Neural progenitor cell (in vitro differentiated cells): ENCODE measurements at regions not wholly inside any gene's neighbourhood (a gene's known extent, or its start where the extent isn't known, plus 50 kb on each side); places are given as distances from the start of the nearest gene placed in this dataset.

ENCODE experiments used
- DNase-seq: peaks from one replicate; pipeline ENCODE4 v3.0.0-alpha.2; 2016; ENCODE audit warnings: low spot score
- H2AFZ ChIP-seq: fragments of 200-600 bp; sonication (generic); replicated peaks from 2 replicates; pipeline ENCODE4 v1.6.1; 2016; ENCODE audit warnings: antibody characterized with exemption
- H3F3A ChIP-seq: fragments of 200-600 bp; sonication (generic); 2 replicates; pipeline ENCODE4 v1.6.1; 2016; ENCODE audit warnings: antibody characterized with exemption, low read depth
- H3K27ac ChIP-seq: fragments of 200-600 bp; sonication (generic); 2 replicates; pipeline ENCODE4 v1.5.1; 2016; ENCODE audit warnings: mild to moderate bottlenecking
- H3K27me3 ChIP-seq: fragments of 200-600 bp; sonication (generic); 2 replicates; pipeline ENCODE4 v1.6.1; 2016; ENCODE audit warnings: mild to moderate bottlenecking, moderate library complexity
- H3K36me3 ChIP-seq: fragments of 200-600 bp; sonication (generic); 2 replicates; pipeline ENCODE4 v1.5.1; 2016
- H3K4me1 ChIP-seq: fragments of 200-600 bp; sonication (generic); 2 replicates; pipeline ENCODE4 v1.6.1; 2016; ENCODE audit warnings: mixed run types
- H3K4me2 ChIP-seq: fragments of 200-600 bp; sonication (generic); 2 replicates; pipeline ENCODE4 v1.6.1; 2016
- H3K4me3 ChIP-seq: fragments of 200-600 bp; sonication (generic); 2 replicates; pipeline ENCODE4 v1.5.1; 2016
- H3K79me2 ChIP-seq: fragments of 200-600 bp; sonication (generic); 2 replicates; pipeline ENCODE4 v1.6.1; 2016; ENCODE audit warnings: low read depth
- H3K9ac ChIP-seq: fragments of 200-600 bp; sonication (generic); 2 replicates; pipeline ENCODE4 v1.6.1; 2016
- H3K9me3 ChIP-seq: fragments of 200-600 bp; sonication (generic); 2 replicates; pipeline ENCODE4 v1.5.1; 2016; ENCODE audit warnings: low read depth
- H4K20me1 ChIP-seq: fragments of 200-600 bp; sonication (generic); 2 replicates; pipeline ENCODE4 v1.6.1; 2016; ENCODE audit warnings: low read depth
- H3K27ac Mint-ChIP-seq: 3 replicates; pipeline ENCODE4 v1.8.0; 2021; ENCODE audit warnings: mixed read lengths
- H3K27me3 Mint-ChIP-seq: 2 replicates; pipeline ENCODE4 v1.8.0; 2022; ENCODE audit warnings: low read depth, mild to moderate bottlenecking, inconsistent platforms, moderate library complexity, mixed read lengths; ENCODE audit not compliant: insufficient read depth
- H3K36me3 Mint-ChIP-seq: 3 replicates; pipeline ENCODE4 v1.8.0; 2021; ENCODE audit warnings: mixed read lengths
- H3K4me1 Mint-ChIP-seq: 3 replicates; pipeline ENCODE4 v1.8.0; 2021; ENCODE audit warnings: mixed read lengths
- H3K4me3 Mint-ChIP-seq: 3 replicates; pipeline ENCODE4 v1.8.0; 2021; ENCODE audit warnings: mild to moderate bottlenecking, moderate library complexity, mixed read lengths
- H3K9me3 Mint-ChIP-seq: 3 replicates; pipeline ENCODE4 v1.8.0; 2020; ENCODE audit warnings: mixed read lengths
- CTCF ChIP-seq: fragments of 200-600 bp; sonication (generic); IDR thresholded peaks from 2 replicates; pipeline ENCODE4 v1.5.1; 2017; ENCODE audit warnings: antibody characterized with exemption, mild to moderate bottlenecking
- EZH2 ChIP-seq: fragments of 200-600 bp; sonication (generic); IDR thresholded peaks from 2 replicates; pipeline ENCODE4 v1.6.1; 2017; ENCODE audit warnings: antibody characterized with exemption, mild to moderate bottlenecking, moderate library complexity
- EZH2phosphoT487 ChIP-seq: fragments of 200-600 bp; sonication (generic); IDR thresholded peaks from 2 replicates; pipeline ENCODE4 v1.6.1; 2017; ENCODE audit warnings: antibody characterized with exemption

GRCh38 chr14:97350894-97351731 lies 553.9 kb downstream of the VRK1 start:
- Mint-ChIP-seq H3K4me3 (no peak overlapping the region), H3K4me1 (no peaks in the 10 kb centered on the region), H3K9me3 (no peaks in the 10 kb centered on the region), H3K27me3 (peaks cover 3% of the 10 kb centered on the region), H3K27ac (no peak overlapping the region), H3K36me3 (no peaks in the 10 kb centered on the region)
- H3K36me3 ChIP-seq: no peaks in the 10 kb centered on the region
- no peak for DNase-seq
- no peaks in the 10 kb centered on the region for H4K20me1 ChIP-seq
- no peaks in the 10 kb centered on the region for H3K9me3 ChIP-seq
- no peaks in the 10 kb centered on the region for H3F3A ChIP-seq
- H3K4me2 ChIP-seq: no peak overlapping the region
- no peaks in the 10 kb centered on the region for H3K4me1 ChIP-seq
- no peaks in the 10 kb centered on the region for H3K79me2 ChIP-seq
- H2AFZ ChIP-seq: no peak overlapping the region
- H3K27ac ChIP-seq: no peak overlapping the region
- H3K27me3 ChIP-seq: no peaks in the 10 kb centered on the region
- H3K4me3 ChIP-seq: no peak overlapping the region
- no peak overlapping the region for H3K9ac ChIP-seq
- no peak for TF ChIP-seq EZH2
- TF ChIP-seq EZH2phosphoT487: no peak
- TF ChIP-seq CTCF: no peak

GRCh38 chr14:97353102-97353501 lies 555.9 kb downstream of the VRK1 start:
- Histone ChIP-seq H3K9ac (no peak overlapping the region), H3K27me3 (no peaks in the 10 kb centered on the region), H3F3A (no peaks in the 10 kb centered on the region), H3K9me3 (no peaks in the 10 kb centered on the region), H3K27ac (no peak overlapping the region), H3K4me3 (no peak overlapping the region), H3K4me1 (no peaks in the 10 kb centered on the region), H3K79me2 (no peaks in the 10 kb centered on the region), H3K4me2 (no peak overlapping the region), H2AFZ (no peak overlapping the region), H4K20me1 (no peaks in the 10 kb centered on the region), H3K36me3 (no peaks in the 10 kb centered on the region)
- TF ChIP-seq EZH2phosphoT487 (no peak), EZH2 (no peak), CTCF (no peak)
- DNase-seq: no peak
- no peaks in the 10 kb centered on the region for H3K4me1 Mint-ChIP-seq
- H3K4me3 Mint-ChIP-seq: no peak overlapping the region
- no peak overlapping the region for H3K27ac Mint-ChIP-seq
- peaks cover 3% of the 10 kb centered on the region for H3K27me3 Mint-ChIP-seq
- peaks cover 2% of the 10 kb centered on the region for H3K9me3 Mint-ChIP-seq
- no peaks in the 10 kb centered on the region for H3K36me3 Mint-ChIP-seq

- H3K4me1 ChIP-seq: no peaks in the 10 kb centered on the region
- no peak overlapping the region for H3K9ac ChIP-seq
- H3K36me3 ChIP-seq: no peaks in the 10 kb centered on the region
- H4K20me1 ChIP-seq: no peaks in the 10 kb centered on the region
- no peak overlapping the region for H3K4me3 Mint-ChIP-seq
- H3K27me3 ChIP-seq: no peaks in the 10 kb centered on the region
- no peaks in the 10 kb centered on the region for H3K36me3 Mint-ChIP-seq
- no peak overlapping the region for H3K4me3 ChIP-seq
- no peak overlapping the region for H3K27ac Mint-ChIP-seq
- H3K4me1 Mint-ChIP-seq: peaks cover 2% of the 10 kb centered on the region
- H3K9me3 ChIP-seq: no peaks in the 10 kb centered on the region
- H3K4me2 ChIP-seq: no peak overlapping the region
- no peak overlapping the region for H2AFZ ChIP-seq
- H3K79me2 ChIP-seq: no peaks in the 10 kb centered on the region
- no peak for TF ChIP-seq EZH2phosphoT487
- no peak for TF ChIP-seq EZH2
- no peak for TF ChIP-seq CTCF
- peaks cover 2% of the 10 kb centered on the region for H3K9me3 Mint-ChIP-seq
- H3K27me3 Mint-ChIP-seq: peaks cover 3% of the 10 kb centered on the region
- DNase-seq: no peak
- H3K27ac ChIP-seq: no peak overlapping the region
- H3F3A ChIP-seq: no peaks in the 10 kb centered on the region
Observed at GRCh38 chr14:97354119-97354722, 557.0 kb downstream of the VRK1 start.
